HG02885 (cell line): ENCODE measurements at regions not wholly inside any gene's neighbourhood (a gene's known extent, or its start where the extent isn't known, plus 50 kb on each side); places are given as distances from the start of the nearest gene placed in this dataset.
"Not testable (repeated sequence)": the region's sequence is repeated elsewhere in the genome, so short reads cannot be mapped to it uniquely, and the experiment has no call there.

Experiments
- ATAC-seq: cut with Tn5 transposase; IDR thresholded peaks from one replicate; pipeline ENCODE4 v1.9.1; 2021; ENCODE audit warnings: mild to moderate bottlenecking; ENCODE audit not compliant: unreplicated experiment, poor library complexity

DNA sequence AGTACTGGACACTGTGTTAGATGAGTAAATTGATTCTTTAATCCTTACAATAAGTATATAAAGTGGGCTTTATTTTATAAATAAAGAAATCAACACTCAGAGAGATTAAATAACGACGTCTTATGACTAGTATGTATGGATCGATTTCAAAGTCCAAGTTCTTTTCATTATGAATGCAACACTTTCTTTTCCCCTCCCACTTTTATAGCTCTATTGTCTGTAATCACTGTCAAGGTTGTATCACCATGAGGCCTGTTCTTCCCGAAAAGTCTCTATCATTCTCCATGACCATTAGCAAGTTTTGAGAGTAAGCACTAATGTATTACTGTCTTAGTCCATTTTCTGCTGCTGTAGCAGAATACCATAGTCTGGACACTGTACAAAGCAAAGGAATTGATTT lies 228.4 kb downstream of the TLR4 start:
- ATAC-seq: no peak

DNA sequence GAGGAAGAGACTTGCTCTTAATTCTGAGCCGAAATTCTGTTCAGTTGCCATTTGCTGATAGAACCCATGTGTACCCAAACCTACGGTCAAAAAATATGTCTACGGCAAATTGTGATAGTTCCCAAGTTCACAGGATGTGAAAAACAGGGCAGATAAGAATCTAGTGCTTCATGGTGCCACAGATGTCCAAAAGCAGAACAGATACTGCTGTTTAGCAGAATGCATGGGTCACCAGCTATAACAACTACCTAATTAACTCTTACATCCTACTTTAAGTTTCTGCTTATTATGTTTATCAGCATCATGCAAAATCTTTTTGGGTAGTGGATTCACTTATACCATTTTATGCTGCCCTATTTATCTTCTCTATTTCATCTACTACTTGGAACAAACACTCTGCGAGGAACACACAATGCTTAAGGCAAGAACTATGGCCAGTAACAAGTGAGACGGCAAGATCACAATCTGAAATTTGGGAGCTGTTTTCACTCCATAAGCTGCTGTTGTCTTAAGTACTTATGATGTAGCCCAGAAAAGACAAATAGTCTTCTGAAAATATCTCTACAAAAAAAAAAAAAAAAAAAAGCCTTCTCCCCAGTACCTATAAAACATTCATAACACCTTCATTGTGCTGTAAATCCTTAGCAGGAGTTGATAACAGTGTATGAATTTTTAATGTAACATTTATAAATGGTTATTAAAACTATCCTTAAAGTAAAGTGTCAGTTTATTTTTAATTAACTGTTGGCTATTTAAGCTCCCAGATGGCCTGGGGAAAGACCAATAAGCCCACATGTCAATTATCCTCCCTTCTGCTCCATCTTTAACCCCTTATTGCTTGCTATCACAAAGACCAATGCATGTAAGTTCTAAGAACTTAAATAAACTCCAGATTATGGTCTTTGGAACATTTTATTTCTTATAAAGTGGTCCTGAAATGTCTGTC lies 232.3 kb downstream of the TLR4 start:
- ATAC-seq: peak; percentile 63

DNA sequence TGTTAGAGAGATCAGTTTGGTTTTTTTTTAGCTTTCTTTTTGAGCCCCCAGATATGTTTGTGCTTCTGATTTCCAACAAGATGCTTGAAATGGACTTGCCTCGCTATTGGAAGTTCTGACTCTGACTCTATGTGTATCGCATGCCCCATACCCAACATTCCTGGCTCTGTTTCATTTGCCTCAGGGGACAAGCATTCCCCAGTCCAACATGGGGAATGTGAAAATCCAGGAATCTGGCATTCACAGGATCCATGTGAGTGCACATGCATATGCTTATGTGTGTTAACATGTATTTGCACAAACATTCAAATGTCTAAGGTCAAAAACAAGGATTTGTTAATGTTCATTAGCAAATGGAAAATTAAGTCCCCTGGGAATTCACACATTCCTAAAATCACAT lies 233.9 kb downstream of the TLR4 start:
- no peak for ATAC-seq

DNA sequence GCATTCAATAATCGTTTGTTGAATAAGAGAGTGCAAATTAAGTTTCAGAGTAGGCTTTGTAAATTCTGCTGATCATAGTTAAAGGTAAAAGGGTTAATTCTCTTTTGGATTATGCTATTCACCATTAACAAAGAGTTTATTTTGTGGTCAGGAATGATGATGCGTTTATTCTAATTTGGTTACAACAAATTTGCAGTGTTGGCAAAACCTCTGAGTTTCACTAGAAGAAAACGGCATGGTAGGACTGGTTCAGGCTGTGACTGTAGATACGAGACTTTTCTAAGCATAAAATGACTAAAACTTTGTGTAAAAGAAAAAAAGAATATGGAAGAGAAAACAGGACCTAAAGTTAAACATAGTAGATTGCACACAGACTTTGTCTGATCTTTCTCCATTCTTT lies 234.7 kb downstream of the TLR4 start:
- ATAC-seq: no peak

DNA sequence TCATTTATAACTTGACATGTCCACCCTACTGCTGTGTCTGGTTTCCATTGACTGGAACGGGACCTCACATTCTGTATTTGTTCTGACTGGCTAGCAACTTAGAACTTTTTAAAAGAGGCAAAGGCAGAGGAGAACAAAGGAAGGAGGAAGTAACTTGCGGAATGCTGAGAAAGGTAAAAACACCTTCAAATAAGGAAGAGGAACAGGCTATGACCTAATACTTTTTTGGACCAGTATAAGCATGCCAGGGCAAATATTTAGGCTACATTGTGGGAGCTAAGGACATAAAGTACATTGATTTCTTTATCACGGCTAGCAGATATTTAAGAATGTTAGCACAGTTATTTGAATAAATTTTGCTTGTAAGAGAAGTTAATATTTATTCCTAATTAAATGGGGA lies 240.5 kb downstream of the TLR4 start:
- ATAC-seq: not testable (repeated sequence)

DNA sequence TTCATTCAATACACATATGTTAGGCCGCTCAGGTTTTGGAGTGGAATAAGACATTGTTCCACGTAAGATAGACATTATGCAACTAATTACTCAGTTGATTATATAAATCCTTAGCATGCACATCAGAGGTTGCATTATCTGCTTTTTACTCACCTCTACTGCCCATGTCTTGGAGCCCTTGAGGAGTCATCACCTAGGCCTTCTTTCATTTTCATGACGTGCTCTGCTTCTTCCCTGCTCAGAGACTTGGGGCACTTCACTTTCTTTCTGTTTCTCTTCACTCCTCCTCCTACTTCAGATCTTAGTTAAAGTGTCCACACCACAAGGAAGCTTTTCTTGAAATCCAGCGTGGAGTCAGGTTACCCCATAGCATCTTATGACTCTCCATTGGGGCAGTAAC lies 241.1 kb downstream of the TLR4 start:
- no peak for ATAC-seq

DNA sequence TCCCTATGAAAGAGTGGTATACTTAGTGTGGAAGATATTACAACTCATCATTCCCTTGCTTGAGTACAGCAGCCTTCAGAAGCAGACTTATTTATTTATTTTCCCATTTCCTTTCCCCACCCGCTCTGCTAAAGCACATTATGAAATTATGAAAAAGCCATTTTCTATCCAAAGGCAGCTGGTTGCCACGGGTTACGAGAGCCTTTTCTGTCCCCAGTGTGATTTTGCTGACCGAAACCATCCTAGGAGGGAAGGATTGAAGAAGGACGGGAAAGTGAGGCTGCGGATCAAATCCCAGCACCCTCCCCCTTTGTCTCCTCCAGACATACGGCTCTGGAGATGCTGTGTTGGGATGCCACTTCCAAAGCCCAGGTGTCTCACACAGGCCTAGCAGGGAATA lies 246.9 kb downstream of the TLR4 start:
- no peak for ATAC-seq

DNA sequence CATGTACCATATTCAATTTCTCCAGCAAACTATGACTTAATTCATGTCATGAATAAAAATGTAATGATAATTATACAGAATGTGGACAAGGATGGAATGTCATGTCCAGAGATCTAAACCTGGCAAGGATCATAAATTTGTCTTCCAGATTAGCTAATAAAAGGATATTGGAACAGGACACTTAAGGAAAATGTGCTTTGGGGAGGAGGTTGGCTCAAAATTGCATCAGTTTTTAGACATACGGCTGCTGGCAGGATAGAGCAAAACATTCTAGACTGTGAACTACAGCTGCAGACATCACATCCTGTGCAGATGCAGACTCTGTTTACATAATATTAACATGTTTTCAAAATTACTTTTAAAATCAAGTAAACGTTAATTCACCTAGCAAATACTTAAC lies 248.4 kb downstream of the TLR4 start:
- no peak for ATAC-seq

DNA sequence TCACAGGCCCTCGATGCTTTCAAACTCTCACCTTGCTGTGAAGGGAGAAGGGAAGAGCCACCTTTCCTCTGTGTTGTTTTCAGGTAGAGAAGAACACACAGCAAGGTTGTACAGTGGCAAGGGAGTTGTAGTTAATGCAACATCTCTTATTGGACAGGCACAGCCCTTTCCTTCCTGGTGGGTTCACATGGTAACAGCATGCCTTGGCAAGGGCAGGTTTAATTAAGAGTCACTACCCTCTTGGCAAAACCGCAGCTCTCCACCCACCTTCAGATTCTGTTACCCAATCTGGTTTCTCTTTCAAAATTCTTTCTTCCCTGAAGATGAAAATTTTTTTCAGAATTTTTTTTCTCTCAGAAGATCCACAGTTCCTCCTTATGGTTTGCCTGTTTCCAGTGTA lies 253.1 kb downstream of the TLR4 start:
- no peak for ATAC-seq

DNA sequence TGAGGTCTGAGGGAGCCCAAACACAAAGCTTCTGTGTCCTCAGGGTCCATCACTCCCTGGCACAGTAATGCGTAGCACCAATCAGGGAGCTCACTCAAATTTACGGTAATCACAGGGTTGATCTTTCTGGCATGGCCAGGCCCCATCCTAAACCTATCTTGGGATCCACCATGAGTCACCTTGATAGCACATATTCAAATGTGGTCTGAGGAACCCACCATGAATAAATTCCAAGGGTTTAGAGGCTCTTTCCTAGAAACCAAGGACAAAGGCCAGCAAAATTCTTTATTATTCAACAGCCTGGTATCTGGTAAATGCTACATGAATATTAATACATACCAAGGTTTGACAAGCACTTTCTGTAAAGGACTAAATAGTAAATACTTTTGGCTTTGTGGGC lies 254.5 kb downstream of the TLR4 start:
- no peak for ATAC-seq

DNA sequence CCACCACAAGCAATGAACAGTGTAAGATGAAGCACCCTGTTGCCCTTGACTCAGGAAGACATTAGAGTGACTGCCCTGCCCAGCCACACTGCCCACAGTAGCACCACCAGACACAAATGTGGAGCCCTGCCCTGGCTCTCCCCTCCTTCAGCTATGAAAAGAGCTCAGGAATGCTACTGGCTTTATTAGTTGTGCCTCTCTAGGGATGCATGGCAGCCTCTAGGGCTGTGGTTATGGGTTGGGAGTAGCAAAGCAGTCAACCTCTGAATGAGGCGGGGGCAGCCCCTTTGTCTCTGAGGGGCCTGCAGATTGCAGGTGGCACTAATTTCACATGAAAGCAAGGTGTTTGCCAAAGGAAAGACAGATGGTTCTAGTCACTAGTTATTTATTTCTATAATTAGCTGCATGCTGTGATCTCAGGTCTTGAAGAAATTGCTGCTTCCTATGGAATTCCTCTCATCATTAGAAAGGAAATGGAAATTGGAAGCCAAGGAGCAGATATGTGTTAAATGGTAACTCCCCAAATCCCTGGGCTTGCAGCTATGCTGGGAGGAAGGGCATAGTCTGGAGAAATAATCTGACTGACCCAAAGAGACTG lies 259.4 kb downstream of the TLR4 start:
- ATAC-seq: no peak

DNA sequence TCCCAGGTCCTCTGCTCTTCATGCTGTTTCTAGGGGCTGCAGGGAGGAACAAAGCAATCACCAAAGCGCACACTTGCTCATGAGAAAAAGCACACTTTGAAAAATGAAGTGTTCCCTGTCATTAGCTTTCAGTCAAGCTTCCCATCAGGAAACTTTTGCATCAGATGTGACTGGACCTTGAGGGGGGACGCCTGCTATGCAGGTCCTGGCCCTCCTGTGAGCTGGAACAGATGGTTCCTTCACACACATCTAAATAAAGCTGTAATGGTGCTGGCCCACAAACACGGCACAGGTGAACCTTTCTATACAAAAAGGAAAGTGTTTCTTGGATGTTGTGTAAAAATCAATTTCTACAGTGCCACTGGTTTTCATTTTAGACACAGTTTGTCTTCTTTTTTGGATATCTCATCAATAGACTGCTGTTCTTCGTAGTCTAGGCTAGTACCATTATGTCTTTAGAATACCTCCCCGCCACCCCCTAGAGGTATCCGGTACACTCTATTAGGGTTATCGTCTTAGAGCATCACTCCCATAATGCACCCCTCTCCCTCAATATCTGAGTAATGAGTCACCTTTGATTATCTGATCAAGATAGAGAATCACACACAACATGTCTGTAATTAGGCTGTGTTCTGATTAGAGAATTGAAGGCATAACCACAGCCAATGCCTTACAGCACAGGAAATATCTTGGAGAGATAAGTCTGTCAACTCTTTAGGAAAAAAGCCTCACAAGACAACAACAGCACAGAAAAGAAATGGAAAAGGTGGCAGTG lies 266.3 kb downstream of the TLR4 start:
- no peak for ATAC-seq

DNA sequence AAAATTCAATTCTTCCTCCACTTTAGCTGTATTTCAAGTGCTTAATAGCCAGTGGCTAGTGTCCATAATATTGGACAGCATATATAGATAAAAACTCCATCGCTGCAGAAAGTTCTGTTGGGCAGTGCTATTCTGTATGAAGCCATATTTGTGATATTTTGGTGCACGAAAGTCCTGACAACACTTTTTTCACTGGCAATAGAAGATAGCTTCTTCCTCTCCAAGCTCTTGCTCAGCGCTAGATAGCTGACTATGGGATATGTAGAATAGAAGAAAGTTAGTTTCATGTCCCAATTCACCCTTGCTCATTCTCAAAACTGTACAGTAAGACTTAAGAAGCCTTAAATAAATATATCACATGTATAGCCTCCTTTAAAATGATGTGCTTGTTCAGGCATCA lies 269.9 kb downstream of the TLR4 start:
- ATAC-seq: no peak

DNA sequence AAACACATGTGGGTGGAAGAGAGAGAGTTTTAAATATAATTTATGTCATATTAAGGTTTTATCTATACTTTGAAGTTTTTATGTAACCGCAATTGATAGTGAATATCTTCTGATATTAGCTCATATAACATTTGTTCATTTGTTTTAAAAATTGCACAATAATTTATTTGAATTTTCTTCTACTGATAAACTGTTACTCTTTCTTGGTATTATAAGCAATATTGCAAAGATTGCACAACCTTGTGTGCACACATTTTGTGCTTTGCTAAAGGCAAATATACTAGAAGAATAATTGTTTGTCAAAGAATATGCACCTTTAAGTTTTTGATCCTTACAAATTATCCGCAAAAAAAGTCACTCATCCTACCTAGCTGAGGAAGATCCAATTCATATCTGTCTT lies 275.7 kb downstream of the TLR4 start:
- no peak for ATAC-seq

DNA sequence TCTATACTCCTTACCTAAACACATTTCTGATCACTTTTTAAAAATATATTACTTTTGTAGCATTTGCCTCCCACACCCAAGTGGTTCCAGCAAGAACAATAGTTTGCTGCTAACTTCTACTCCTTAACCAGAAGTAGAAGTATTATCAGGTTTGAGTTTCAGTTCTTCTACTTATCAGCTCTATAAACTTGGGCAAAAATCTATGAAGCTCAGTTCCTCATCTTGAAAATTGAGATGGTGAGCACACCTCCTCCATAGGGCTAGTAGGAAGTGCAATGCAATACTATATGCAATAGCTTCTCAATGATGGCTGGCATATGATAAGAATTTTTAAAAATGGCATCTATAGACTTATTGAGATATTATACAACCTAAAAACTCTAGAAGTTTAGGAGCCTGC lies 283.7 kb downstream of the TLR4 start:
- no peak for ATAC-seq

DNA sequence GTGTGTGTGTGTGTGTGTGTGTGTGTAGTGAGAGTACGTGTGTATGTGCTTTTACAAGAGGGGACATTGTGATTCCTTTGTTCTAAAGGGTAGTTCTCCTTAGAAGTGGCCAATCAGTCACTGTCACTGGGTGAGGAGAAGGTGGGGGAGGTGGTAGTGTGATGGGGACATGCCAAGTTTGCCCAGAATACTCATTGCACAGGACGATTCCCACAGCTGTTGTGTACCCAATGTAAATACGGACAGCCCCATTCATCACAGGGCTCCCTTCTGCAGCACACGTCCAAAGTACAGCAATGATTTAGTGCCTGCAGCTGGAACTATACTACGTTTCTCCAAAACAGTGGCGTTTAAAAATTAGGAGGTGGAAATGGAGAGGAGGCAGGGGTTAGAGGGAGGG lies 287.8 kb downstream of the TLR4 start:
- ATAC-seq: no peak

DNA sequence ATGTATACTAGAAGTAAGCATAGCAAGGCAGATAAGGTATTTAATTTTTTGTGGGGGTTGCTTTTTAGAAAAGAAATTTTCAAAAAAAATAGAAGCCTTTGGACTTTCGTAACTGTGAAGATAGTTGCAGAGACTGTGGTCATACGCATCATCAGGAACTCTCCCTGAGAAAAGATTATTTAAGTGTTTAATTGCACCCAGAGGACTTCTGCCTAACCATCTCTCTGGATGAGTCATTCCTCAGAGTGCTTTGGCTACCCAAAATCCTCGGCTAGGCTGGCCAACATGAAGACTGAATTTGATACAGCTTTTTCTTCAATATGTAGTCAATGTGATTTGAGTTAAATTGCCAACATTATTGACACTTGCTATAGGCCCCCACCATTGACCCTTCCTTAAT lies 296.4 kb downstream of the TLR4 start:
- no peak for ATAC-seq

DNA sequence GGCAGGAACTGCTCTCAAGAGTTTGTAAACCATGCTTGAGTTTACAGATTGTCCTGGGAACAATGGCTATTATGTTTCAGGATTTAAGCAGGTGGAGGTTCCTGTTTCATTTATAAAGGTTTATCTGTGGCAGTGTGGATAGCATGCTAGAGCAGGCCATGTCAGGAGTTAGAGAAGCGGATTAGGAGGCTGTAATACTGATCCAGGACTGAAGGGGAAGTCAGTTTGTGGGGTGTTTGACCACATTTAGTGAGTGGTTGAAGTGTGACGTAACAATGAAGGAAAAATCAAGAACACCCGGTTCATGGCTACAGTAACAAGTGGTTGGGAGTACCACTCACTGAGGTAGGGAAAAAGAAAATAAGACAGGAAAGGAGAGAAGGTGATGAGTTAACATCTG lies 299.0 kb downstream of the TLR4 start:
- no peak for ATAC-seq

DNA sequence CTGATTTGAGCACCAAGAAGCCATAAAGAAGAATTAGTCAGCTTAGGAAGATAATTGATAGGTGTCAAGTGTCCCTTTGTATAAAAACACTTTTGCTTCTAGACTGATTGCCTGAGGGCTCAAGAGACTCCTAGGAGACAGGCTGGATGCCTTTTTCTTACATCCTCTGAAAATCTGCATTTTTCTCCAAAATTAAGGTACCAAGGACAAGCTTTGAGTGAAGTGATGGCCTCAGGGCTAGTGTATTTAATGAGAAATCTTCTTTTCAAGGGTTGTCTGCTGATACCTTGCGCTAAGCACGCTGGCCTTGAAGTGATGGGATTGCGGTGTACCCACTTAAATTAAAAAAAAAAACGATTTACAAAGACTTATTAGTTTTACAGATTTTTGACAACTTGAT lies 304.0 kb downstream of the TLR4 start:
- no peak for ATAC-seq

DNA sequence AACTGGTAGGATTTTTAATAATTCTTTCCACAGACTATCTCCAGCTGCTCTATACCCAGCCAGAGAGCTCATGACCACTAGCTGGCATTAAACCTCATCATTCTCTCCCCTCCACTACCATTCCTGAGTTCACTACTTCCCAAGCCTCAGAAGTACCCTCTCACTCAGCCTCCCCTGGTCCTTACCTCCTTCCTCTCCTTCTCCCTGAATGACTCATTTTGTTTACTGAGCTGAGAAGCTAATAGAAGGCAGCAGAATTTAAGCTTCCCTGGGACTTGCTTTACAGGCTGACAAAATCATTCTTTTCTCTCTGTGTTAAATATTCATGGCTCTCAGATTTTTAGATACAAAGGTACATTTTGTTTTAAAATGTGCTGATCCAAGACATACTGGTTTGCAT lies 305.4 kb downstream of the TLR4 start:
- ATAC-seq: no peak

DNA sequence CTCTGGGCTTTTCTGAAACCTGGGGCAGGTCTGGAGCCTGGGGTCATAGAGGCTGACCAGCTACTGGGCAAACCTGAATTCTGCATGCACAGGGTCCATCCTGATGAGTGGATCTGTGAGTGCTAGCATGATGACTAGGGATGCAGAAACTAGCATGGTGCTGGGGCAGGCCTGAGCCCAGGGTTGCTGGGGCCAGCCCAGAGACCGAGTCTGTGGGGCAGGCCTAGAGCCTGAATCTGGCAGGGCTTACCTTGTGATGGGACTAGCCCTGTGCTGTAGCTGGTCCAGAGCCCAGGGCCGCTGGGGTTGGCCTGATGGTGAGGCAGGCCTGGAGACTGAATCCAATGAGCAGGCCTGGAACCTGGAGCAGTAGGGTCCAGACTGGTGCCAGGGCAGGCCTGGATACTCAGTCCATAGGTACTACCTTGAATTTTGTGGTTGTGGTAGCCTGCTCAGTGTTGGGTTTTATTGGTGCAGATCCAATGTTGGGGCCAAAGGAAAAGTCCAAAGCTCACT lies 313.5 kb downstream of the TLR4 start:
- ATAC-seq: no peak
